ENCODE measurements at regions not wholly inside any gene's neighbourhood (a gene's known extent, or its start where the extent isn't known, plus 50 kb on each side); places are given as distances from the start of the nearest gene placed in this dataset.
A peak's percentile ranks its signal among the peaks of the same experiment; 100 is the strongest.
"Not testable (repeated sequence)": the region's sequence is repeated elsewhere in the genome, so short reads cannot be mapped to it uniquely, and the experiment has no call there.

DNA sequence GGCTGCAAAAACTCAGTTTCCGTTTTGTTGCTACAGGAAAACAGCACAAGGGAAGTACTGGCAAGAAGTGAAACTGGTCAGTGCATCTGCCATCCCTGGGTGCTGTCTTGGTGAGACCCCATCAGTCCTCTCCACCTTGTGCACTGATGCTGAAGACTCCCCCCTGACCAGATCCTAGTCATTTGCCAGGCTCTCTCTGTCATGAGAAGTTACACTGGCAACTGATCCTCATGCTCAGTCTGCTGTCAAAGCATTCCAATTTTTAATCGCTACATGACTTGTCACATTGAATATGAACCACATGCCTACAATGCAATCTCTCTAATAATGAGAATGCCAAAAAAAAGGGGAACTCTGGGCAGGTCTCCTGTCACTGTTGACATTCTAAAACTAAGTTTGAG, 296.5 kb downstream of the ZIC1 start:
- no peak overlapping the region for H3K4me3 ChIP-seq (ENCODE audit: low read depth, low read length)

GRCh38 chr3:147710753-147711152, 301.6 kb downstream of the ZIC1 start:
- H3K4me3 ChIP-seq (ENCODE audit: low read depth, low read length); DNase-seq (ENCODE audit: low read depth): not testable (repeated sequence)

More for the DNA sequence above, 296.5 kb downstream of the ZIC1 start:
- DNase-seq (ENCODE audit: low read depth) = no peak
- no peak for TF ChIP-seq CTCF (IDR thresholded peaks at IDR 0.05; ENCODE audit: insufficient read depth, low read depth, low read length, missing control alignments)

DNA sequence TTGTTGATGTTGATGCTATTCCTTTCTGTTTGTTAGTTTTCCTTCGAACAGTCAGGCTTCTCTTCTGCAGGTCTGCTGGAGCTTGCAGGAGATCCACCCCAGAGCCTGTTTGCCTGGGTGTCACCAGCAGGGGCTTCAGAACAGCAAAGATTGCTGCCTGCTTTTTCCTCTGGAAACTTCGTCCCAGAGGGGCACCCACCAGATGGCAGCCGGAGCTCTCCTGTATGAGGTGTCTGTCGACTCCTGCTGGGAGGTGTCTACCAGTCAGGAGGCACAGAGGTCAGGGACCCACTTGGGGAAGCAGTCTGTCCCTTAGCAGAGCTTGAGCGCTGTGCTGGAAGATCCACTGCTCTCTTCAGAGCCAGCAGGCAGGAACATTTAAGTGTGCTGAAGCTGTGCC, 303.2 kb downstream of the ZIC1 start:
- peak; percentile 6 for DNase-seq (ENCODE audit: low read depth)
- H3K4me3 ChIP-seq (ENCODE audit: low read depth, low read length) = no peak overlapping the region
- no peak for TF ChIP-seq CTCF (IDR thresholded peaks at IDR 0.05; ENCODE audit: insufficient read depth, low read depth, low read length, missing control alignments)

GRCh38 chr3:147712758-147713157, 303.6 kb downstream of the ZIC1 start:
- peak; percentile 50 for DNase-seq (ENCODE audit: low read depth)
- H3K4me3 ChIP-seq (ENCODE audit: low read depth, low read length) = peak overlapping the region; percentile 29; the same call in 1 of the 2 replicates

DNA sequence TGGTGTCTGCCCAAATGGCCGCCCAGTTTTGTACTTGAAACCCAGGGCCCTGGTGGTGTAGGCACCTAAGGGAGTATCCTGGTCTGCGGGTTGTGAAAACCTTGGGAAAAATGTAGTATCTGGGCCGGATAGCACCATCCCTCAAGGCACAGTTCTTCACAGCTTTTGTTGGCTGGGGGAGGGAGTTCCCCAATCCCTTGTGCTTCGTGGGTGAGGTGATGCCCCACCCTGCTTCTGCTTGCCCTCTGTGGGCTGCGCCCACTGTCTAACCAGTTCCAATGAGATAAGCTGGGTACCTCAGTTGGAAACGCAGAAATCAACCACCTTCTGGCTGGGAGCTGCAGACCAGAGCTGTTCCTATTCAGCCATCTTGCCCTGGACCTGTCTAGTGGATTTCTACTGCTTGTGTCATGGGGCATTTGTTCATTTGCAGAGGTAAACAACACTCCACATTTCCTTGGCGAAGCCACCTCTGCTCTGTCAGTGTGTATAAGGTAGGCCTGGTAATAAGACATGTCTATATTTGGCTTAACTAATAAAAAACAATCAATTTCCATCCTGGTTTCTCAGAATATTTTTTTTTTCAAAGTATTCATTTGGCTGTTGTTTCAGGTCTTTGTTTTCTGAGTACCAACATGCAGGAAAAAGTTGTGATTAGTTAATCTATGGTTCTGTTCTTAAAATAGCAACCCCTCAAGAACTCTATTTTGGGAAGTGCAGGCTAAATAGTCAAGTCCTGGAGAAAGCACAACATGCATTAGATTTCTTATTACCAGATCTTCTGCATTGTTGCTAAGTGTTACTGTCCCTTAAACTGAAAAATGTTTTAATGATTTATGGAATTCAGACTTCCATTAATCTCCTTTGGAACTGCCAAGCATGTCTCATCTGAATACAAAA, 304.3 kb downstream of the ZIC1 start:
- H3K4me3 ChIP-seq (ENCODE audit: low read depth, low read length) = peak overlapping the region; percentile 29; the same call in 1 of the 2 replicates
- DNase-seq (ENCODE audit: low read depth) = peak; percentile 9
- no peak for TF ChIP-seq CTCF (IDR thresholded peaks at IDR 0.05; ENCODE audit: insufficient read depth, low read depth, low read length, missing control alignments)

- no peak overlapping the region for H3K4me3 ChIP-seq (ENCODE audit: low read depth, low read length)
- TF ChIP-seq CTCF (IDR thresholded peaks at IDR 0.05; ENCODE audit: insufficient read depth, low read depth, low read length, missing control alignments) = no peak
- no peak for DNase-seq (ENCODE audit: low read depth)
These were observed 320.5 kb downstream of the ZIC1 start for GRCh38 chr3:147729641-147730040.

DNA sequence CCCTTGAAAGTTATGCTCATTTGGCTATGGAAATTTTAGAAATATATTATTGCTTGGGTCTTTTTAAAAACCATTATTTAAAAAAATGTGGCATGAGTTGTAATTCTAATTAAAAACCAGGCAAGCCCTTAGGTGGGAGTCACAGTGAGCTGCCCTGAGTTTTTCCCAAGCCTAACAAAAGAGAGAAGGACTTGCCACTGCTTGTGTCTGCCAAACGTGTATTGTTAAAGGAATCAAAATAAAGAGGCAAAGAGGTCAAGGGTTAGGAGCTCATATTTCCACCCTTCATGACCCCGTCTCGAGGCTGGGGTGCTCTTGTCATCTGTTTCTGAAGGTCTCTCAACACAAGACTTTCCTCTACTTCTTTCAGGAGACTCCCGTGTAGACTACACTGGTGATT, 321.1 kb downstream of the ZIC1 start:
- TF ChIP-seq CTCF (IDR thresholded peaks at IDR 0.05; ENCODE audit: insufficient read depth, low read depth, low read length, missing control alignments) = no peak
- no peak overlapping the region for H3K4me3 ChIP-seq (ENCODE audit: low read depth, low read length)
- no peak for DNase-seq (ENCODE audit: low read depth)

DNA sequence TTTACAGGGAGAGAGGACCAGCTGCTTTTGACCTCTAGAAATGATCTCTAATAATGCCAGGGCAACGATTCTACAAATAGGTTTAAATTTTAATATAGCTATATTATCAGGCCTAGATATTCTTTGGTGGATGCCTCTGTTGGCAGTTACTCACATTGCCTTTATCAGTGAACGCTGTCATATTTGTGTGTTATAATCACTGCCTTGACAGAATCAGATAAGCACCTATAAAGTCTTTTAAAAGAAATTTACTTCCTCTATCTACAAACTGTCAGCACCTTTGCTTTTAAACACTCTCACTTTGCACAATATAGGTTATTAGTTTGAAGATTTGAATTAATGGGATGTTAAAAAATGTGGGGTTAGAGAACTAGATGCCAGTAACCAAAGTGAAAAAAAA, 324.1 kb downstream of the ZIC1 start:
- no peak for DNase-seq (ENCODE audit: low read depth)
- TF ChIP-seq CTCF (IDR thresholded peaks at IDR 0.05; ENCODE audit: insufficient read depth, low read depth, low read length, missing control alignments) = no peak
- H3K4me3 ChIP-seq (ENCODE audit: low read depth, low read length) = no peak overlapping the region

Data from GM12865 (cell line).